ENCODE measurements at regions not wholly inside any gene's neighbourhood (a gene's known extent, or its start where the extent isn't known, plus 50 kb on each side); places are given as distances from the start of the nearest gene placed in this dataset.

DNA sequence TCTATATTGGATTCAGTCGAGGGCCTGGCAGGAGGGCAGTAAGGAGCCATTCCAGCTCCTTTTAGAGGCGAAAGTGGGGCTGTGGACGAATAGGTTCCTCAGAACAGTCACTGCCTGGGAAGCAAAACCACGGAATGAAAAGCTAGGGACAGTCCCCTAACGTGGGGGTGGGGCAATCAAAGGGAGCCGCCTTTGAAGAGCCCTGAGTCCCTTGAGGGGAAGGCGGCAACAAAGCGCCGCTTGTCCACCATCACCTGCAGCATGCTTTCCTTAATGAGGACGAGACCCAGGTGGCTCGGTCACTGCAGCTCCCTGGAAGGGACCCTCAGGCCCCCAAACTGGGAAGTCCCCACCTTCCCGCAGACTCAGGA, 184.7 kb downstream of the ETS2 start:
- TF ChIP-seq CTCF (conservative IDR thresholded peaks at IDR 0.05) (no peak), EZH2 (IDR thresholded peaks at IDR 0.05; ENCODE audit: low read depth) (no peak)

Measured in PC-9 (cell line).